ENCODE measurements at regions not wholly inside any gene's neighbourhood (a gene's known extent, or its start where the extent isn't known, plus 50 kb on each side); places are given as distances from the start of the nearest gene placed in this dataset.
"Not testable (repeated sequence)": the region's sequence is repeated elsewhere in the genome, so short reads cannot be mapped to it uniquely, and the experiment has no call there.

DNA sequence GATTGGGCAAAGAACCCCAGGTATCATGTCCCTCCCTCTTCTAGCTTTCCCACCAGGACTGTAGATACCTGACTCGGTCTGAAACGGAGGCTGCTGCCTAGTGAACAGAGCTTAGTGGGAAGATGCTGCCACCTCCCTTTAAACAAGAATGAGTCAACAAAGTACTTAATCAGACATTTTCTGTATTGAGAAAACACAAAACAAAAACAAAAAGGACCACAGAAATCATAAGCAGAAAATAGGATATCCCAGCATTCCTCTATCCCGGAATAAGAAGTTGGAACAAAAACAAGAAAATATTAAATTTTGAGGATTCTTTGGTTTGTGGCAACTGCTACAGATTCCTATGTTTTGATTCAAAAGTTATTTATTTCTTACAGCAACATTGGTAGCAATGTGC is 51.7 kb upstream of the COL8A1 start:
- in situ Hi-C loops (cut with MboI; ENCODE audit: low sequenced_read_pairs), result no loop called here

DNA sequence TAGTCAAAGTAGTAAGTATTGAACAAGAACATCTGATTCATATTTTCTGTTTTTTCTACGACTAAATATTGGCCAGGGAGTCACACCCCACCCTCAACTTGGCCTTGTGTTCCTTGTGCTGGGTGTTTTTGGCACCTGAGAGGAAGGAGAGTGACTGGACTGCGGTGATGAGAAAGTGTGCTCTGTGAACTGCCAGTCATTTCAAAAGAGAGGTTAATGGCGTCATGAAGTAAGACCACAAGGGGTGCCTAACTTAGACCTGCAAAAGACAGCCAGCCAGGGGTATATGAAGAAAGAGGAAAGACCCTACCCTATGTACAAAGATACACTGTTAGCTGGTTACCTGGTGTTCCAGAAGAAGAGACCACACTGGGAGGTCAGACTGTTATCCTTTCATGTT is 58.4 kb upstream of the COL8A1 start:
- in situ Hi-C loops (cut with MboI; ENCODE audit: low sequenced_read_pairs), result no loop called here

DNA sequence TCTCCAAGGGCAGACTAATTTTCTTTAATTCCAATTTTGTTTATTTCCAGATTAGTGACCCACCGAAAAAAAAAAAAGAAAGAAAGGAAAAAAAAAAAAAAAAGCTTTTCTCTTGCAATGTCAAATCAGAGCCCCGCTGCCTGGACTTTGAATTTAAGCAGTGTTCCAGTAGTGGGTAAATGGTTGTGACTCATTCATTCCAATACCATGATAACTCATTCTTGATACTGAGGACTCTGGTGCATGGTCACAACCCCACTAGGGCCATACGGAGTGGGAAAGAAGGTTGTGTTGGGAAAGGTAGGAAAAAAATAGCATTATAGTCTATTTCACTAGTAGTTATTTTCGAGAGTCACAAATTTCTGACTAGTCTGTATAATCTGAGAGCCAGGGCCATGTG is 59.1 kb upstream of the COL8A1 start:
- in situ Hi-C loops (cut with MboI; ENCODE audit: low sequenced_read_pairs), result no loop called here

DNA sequence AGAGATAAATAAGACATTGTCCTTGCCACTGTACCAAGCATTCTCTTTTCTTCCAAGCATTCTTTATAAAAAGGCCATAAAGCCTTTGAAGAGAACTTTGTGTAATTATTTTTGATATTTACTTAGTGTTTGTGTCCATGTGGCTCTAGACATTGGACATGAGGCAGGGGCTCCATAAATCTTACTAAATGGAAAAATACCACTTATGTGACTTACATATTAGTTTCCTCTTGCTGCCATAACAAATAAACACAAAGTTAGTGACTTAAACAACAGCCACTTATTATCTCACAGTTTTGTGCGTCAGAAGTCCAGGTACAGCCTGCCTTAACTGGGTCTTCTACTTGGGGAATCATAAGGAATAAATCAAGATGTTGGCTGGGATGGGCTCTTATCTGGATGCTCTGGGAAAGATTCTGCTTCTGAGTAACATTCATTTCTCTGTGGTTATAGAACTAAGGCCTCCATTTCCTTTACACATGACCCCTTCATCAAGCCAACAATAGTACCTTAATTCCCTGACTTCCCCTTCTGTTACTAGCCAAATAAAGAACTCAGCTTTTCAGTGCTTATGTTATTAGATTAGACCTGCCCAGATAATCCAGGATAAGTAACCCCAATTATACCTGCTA is 59.9 kb upstream of the COL8A1 start:
- in situ Hi-C loops (cut with MboI; ENCODE audit: low sequenced_read_pairs), result no loop called here

DNA sequence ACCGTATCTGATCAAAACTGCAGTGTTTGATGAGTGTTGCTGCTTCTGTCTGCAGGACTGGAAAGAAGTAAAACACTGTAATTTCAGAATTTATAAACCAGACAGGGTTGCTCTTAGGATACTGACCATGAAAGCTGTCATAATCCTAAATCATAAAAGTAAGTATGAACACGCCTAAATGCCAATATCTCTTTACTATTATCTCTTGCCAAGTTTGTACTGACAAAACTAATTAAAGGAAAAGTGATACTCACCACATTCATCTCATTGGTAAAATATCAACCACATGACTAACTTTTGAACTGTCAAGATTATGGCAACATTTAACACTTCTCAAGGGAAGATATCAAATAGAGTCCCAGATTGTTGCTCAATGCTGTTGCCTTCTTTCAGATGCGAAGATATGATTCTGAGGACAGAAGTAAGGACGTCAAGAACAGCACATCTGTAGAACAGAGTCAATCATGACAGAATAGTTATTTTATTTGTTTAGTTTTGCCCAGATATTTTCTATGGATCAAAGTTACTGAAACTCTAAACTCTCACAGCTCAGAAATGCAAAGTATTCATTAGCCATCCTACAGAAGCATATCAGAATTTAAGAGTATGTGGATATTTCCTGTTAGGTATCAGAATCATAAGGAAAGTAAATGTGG is 61.4 kb upstream of the COL8A1 start:
- in situ Hi-C loops (cut with MboI; ENCODE audit: low sequenced_read_pairs), result no loop called here

DNA sequence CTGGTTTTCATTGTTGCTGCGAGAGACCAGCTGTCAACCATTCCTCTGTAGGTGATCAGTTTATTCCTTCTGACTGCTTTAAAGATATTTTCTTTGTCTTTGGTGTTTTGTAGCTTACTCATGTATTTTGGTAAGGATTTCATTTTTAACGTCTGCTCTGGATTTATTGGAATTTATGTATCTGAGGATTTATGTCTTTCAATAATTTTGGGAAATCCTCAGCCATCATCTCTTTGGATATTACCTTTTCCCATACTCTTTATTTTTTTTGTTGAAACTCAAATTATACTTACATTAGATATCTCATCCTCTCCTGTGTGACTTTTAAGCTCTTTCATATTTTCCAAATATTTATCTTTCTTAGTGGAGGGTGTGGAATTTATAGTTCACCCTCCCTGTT is 62.7 kb upstream of the COL8A1 start:
- in situ Hi-C loops (cut with MboI; ENCODE audit: low sequenced_read_pairs), result no loop called here

DNA sequence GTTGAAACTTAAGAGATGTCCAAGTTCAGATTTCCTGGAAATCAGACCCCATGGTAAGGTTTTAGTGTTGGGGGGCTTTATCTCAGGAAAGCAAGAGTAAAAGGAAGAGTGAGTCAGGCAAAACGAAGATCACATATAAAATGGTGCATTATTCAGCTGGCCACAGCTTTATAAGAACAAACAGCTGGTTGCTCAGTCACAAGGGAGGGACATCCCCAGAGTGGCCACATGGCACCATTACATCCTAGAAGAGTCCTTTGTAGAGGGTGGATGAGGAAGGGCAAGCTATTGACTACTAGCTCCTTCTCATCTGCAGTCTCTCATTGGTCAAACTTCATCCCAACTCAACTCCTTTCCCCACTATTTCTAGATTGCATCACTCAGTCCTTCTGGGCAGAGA is 68.3 kb upstream of the COL8A1 start:
- in situ Hi-C loops (cut with MboI; ENCODE audit: low sequenced_read_pairs), result no loop called here

DNA sequence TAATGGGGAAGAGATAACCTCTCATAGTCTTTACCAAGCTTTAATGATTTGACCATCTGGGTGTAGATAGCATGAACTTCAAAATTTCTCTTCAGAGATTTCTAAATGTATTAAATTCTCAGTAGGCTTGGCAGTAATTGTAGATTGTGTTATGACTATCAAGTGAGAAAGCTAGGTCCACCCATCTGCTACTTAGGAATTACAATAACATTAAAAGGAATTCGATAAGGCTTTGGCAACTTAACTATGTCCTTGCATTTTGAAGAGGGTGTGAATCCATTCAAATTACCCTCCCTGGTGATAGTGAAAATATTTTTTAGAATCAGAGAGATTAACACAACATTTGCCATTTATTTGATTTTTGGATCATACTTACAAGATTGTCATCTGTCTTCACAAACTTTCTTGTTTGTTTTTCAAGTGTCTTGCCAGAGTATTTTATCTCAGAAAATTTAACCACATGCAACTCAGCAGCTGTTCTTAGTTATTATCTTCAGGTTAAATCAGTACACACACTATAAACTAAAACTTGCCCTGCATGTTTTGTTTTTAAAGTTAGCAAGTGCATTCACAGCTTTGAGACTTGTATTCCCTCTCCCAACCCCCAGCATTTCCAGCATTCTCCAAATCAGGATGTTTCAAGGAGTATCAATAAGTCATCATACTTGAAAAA is 69.6 kb upstream of the COL8A1 start:
- in situ Hi-C loops (cut with MboI; ENCODE audit: low sequenced_read_pairs), result no loop called here

DNA sequence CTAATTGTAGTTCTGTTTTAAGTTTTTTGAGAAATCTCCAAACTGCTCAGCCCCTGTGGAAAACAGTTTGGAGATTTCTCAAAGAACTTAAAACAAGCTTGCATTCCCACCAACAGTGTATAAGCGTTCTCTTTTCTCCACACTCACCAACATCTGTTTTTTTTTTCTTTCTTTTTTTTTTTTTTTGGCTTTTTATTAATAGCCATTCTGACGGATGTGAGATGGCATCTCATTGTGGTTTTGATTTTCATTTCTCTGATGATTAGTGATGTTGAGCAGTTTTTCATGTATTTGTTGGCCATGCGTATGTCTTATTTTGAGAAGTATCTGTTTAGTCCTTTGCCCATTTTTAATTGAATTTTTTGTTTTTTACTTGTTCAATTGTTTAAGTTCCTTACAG is 73.1 kb upstream of the COL8A1 start:
- in situ Hi-C loops (cut with MboI; ENCODE audit: low sequenced_read_pairs), result no loop called here

DNA sequence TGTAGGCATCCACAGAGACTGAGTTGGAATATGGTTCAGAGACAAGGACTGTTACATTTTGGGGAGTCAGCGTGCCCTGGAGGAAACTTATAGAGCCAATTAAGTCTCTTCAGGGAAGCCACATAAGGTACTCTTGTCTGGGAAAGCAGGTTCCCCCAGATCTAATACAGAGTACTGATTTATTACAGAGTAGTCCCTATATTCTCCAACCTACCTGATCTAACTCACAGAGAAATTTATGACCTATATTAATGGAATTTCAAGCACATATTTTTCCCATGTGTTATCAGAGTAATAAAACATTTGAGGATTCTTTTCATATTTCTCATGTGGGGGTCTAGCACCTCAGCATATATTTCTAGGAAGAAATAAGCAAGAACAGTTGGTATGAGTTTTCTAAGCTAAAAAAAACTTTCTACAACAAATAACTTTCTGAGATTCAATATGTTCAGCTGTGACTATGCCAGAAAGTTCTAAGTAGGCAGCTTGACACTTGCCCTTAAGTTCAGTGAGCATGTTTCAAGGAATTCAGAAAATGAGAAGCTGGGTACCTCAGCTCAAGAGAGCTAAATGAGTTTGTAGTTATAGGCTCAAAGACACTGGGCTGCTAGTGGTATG is 75.3 kb upstream of the COL8A1 start:
- in situ Hi-C loops (cut with MboI; ENCODE audit: low sequenced_read_pairs), result no loop called here

DNA sequence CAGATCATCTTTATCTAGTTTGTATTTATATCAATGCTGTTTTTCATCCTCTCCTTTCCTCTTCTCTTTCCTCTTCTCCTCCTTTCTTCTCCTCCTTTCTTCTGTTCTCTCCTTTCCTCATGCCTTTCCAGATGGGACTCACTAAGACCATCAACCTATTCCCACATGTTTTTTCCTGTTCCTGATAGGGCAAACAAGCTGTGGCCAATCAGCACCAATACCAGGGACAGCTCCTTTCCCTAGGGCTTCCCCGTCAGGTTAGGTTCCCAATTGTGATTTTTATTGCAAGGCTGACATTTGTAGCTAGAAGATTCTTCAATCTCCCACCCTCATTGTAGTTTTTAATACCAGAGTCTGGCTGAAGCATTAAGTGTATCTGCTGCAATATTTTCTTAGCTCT is 76.3 kb upstream of the COL8A1 start:
- in situ Hi-C loops (cut with MboI; ENCODE audit: low sequenced_read_pairs), result no loop called here

DNA sequence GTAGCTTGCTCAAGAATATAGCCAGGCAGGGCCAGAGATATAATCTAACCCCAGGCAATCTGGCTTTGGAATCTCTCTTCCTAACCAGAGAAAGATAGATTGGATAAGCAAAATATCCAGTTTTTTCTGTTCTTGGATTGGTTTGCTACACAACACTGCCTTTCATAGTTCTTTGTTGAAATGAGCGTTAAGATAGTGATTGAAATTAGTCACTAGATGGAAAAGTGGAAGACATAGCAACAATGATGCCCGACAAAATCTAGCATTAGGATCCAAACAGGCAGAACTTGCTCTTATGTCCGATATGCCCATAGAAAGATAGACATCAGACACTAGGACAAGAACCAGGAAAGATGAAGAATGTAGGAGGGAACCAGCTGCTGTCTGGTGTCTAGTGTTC is 77.3 kb upstream of the COL8A1 start:
- in situ Hi-C loops (cut with MboI; ENCODE audit: low sequenced_read_pairs), result no loop called here

DNA sequence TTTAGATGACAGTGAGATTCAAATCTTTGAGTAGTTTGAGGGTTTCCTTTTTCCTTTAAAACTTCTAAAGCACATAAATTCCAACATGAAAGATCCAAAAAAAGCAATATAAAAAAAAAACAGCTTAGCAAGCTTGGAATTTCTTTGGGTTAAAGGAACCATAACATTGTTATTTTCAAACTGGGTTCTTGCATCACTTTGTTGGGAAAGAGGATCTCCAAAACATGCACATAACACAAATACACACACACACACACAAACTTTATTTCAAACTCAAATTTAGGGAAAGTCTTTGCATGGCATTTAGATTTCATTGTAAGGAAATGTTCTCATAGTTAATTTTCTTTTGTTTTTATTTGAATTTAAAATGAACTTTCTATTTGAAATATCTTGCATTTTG is 79.2 kb upstream of the COL8A1 start:
- in situ Hi-C loops (cut with MboI; ENCODE audit: low sequenced_read_pairs), result no loop called here

DNA sequence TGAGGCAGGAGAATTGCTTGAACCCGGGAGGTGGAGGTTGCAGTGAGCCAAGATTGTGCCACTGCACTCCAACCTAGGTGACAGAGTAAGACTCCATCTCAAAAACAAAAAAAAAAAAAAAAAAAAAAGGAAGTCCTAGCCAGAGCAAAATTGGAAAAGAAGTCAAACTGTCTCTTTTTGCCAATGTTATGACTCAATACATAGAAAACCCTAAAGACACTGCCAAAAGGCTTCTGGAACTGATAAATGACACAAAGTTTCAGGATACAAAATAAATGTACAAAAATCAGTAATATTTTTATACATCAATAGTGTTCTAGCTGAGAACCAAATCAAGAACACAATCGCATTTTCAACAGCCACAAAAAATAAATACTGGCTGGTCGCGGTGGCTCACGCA is 82.5 kb upstream of the COL8A1 start:
- in situ Hi-C loops (cut with MboI; ENCODE audit: low sequenced_read_pairs), result not testable (repeated sequence)

DNA sequence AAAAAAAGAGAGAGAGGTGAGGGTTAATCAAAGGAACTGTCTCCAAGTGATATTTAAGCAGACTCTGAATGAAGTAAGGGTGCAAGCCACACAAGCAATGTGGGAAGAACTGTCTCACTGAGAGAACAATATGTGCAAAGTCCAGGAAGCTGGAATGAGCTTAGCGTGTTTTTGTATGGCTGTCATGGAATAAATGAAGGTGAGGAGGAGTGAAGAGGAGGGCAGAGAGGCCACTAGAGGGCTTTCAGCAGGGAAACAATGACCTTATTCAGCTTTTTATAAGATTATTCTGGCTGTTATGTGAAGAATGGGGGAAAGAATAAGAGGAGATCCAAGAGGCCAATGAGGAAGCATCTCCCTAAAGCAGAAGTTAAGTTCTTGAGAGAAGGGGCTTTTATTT is 86.9 kb upstream of the COL8A1 start:
- in situ Hi-C loops (cut with MboI; ENCODE audit: low sequenced_read_pairs), result no loop called here

DNA sequence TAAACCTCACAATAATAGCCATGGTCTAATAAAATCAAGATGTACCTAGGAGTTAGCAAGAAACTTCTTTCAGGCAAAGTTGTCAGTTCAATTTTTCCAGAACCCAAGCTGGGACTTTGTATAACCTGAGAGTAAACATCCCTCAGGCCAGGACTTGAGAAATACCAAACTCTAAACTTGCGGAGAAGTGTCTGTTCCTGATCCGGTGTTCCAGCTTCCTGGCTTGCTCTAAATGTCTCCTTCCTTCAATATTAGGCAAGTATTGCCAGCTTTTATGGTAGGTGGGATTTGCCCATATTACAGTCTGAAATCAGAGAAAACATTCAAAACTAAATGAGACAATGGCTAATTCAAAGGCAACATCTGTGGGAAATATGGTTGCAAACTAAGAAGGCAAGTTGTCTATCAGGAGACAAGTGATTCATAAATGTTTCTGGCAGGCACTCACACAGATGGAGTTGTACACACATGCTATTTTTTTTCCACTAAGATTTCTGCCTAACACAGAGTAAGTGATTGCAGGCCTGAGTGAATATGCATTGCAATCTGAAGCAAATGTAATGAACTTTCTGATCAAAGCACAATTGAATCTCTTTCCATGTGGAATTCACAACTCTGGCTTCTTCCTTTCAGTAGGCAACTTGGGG is 88.3 kb upstream of the COL8A1 start:
- in situ Hi-C loops (cut with MboI; ENCODE audit: low sequenced_read_pairs), result no loop called here

DNA sequence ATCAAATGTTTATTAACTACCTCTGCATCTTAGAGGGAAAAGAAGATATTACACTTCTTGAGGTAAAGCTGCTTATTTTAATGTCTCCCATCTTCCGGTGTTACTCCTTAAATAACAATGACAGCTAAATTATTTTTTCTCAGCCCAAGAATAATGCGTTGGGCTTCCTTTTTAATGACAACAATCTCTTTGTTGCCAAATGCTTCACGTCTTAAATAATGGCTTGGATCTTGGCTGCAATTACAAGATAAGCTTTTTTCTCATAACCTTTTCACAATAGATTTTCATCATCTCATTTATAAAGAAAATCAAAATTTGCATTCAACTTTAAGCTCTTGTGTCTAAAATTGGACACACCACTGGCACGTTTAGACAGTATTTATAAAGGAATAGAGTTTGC is 89.2 kb upstream of the COL8A1 start:
- in situ Hi-C loops (cut with MboI; ENCODE audit: low sequenced_read_pairs), result no loop called here

DNA sequence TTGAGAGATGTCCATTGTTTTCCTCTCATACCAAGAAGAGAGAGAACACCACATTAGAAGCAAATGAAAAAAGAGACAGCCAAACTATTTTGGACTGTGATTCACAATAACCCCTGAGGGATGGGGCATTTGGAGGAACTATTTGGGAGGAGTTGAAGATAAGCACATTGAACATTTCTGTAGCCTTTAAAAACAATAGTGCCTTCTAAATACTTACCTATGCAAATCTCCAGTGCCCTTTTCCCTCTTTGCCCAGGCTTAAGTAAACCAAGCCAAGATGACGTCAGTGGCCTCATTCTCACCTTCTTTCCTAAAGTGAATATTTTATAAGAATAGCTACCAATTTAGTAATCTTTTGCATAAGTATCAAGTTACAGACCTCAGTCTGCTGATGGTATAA is 89.7 kb upstream of the COL8A1 start:
- in situ Hi-C loops (cut with MboI; ENCODE audit: low sequenced_read_pairs), result no loop called here

DNA sequence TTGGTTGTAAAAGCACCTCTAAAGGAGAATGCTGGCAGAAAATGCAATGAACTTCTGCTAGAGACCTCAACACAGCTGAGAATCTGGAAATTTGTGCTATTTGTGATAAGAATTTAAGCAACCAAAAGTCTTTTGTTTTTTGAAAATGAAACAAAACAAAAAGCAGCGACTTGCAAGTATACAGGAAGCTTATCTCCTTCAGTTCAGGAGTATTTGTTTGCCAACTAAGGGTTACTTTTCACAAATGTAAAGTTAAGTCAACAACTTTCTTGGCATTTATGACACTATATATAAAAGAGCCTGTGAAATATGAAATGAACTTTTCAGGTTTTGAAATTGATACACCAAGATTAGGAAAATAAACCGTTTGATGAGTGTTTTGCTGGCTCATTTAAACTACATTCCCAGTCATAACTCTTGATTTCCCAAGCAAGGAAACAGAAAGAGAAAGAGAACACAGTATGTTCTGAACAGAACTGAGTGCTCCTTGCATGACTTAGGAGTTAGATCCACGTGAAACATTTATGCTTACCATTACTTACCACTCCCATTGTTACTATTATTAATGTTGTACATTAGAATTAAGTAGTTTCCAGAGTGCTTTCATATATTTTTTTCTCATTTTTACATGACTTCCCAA is 92.3 kb upstream of the COL8A1 start:
- in situ Hi-C loops (cut with MboI; ENCODE audit: low sequenced_read_pairs), result no loop called here

DNA sequence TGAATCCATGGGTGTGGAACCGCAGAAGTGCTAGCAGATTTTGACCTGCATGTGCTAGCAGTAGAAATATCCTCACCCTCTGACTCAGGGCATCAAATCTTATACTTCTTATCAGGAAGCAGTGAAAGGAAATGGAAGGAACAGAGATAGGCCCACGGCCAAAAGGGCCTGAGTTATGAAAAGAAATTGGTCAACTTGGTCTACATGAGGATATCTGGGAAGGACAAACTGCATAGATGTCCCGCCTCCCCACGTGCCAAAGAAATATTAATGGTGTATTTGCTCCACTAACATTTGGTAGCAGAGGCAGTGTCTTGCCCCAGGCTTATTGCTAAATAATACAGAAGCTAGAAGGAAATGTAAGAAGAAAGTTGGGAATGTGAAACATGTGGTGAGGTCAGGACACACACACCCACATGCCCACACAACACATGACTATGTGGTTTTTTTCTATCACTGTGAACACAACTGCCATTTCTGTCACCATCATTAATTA is 93.6 kb upstream of the COL8A1 start:
- in situ Hi-C loops (cut with MboI; ENCODE audit: low sequenced_read_pairs), result no loop called here

DNA sequence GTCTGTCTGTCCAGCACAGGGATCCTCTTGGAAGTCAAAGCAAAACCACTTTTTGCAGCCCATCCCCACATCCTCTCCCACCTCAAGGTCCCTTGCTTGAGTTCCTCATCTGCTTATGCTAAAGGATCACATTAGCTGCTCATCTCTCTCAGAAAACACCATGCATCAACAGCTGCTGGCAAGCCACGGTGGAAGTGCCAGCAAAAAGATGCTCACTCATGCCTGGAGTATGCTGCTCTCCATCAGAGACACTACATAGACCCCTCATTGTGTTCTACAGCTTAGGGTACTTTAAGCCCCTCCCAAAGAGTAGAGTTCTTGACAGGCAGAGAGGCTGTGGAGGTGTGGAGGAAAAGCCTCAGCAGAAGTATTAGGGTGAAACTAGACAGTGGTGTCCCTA is 94.6 kb upstream of the COL8A1 start:
- in situ Hi-C loops (cut with MboI; ENCODE audit: low sequenced_read_pairs), result no loop called here

Measured in HL-60/S4 treated with phorbol 12-myristate 13-acetate at 8.2 ng/mL for 4 days and 3 days (cell line).